Neuronal stem cell (in vitro differentiated cells): ENCODE measurements at regions not wholly inside any gene's neighbourhood (a gene's known extent, or its start where the extent isn't known, plus 50 kb on each side); places are given as distances from the start of the nearest gene placed in this dataset.

ENCODE experiments used
- DNase-seq: peaks from one replicate; pipeline ENCODE4 v3.0.0-alpha.2; 2013; ENCODE audit warnings: low spot score
- H2AFZ ChIP-seq: one replicate; pipeline ENCODE4 v1.6.1; 2013; ENCODE audit warnings: mild to moderate bottlenecking, low read length, inconsistent platforms
- H2AK5ac ChIP-seq: 2 replicates; pipeline ENCODE4 v1.6.1; 2013; ENCODE audit warnings: low read depth, mild to moderate bottlenecking, inconsistent platforms, low read length, moderate library complexity, mixed read lengths
- H2BK120ac ChIP-seq: 2 replicates; pipeline ENCODE4 v1.6.1; 2013; ENCODE audit warnings: low read depth, mild to moderate bottlenecking, inconsistent platforms, low read length, moderate library complexity, mixed read lengths
- H2BK12ac ChIP-seq: one replicate; pipeline ENCODE4 v1.6.1; 2013; ENCODE audit warnings: low read length, inconsistent platforms
- H2BK15ac ChIP-seq: 2 replicates; pipeline ENCODE4 v1.6.1; 2013; ENCODE audit warnings: mild to moderate bottlenecking, low read length, inconsistent platforms, mixed read lengths
- H2BK5ac ChIP-seq: one replicate; pipeline ENCODE4 v1.6.1; 2013; ENCODE audit warnings: inconsistent platforms, mild to moderate bottlenecking, low read length, moderate library complexity
- H3K14ac ChIP-seq: one replicate; pipeline ENCODE4 v1.6.1; 2013; ENCODE audit warnings: low read length, inconsistent platforms
- H3K18ac ChIP-seq: 2 replicates; pipeline ENCODE4 v1.6.1; 2013; ENCODE audit warnings: low read length, inconsistent platforms
- H3K23ac ChIP-seq: 2 replicates; pipeline ENCODE4 v1.6.1; 2013; ENCODE audit warnings: low read depth, mild to moderate bottlenecking, mixed read lengths, low read length, inconsistent platforms; ENCODE audit not compliant: poor library complexity
- H3K27ac ChIP-seq: replicated peaks from 3 replicates; pipeline ENCODE4 v1.5.1; 2013; ENCODE audit warnings: low read length, inconsistent platforms
- H3K27me3 ChIP-seq, 3 experiments: 2 replicates each; pipeline ENCODE4 v1.6.1; 2013; ENCODE audit warnings: low read length in 3 of 3, mild to moderate bottlenecking in 2 of 3, inconsistent platforms in 1 of 3, low read depth in 1 of 3, mixed read lengths in 1 of 3, moderate library complexity in 1 of 3; ENCODE audit not compliant: control insufficient read depth in 3 of 3, insufficient read depth in 3 of 3
- H3K36me3 ChIP-seq, 2 donors: replicated peaks in 1 of 2; 2 replicates each; pipeline ENCODE4 v1.6.1; 2013; ENCODE audit warnings: low read length in 2 of 2; ENCODE audit not compliant: control insufficient read depth in 2 of 2, insufficient read depth in 2 of 2
- H3K4ac ChIP-seq: 2 replicates; pipeline ENCODE4 v1.6.1; 2013; ENCODE audit warnings: inconsistent platforms, mild to moderate bottlenecking, low read length, moderate library complexity
- H3K4me1 ChIP-seq, 2 donors: 1 replicate in 1 of 2; 2 replicates in 1 of 2; pipeline ENCODE4 v1.6.1; 2013; ENCODE audit warnings: low read length in 2 of 2, low read depth in 1 of 2; ENCODE audit not compliant: control insufficient read depth in 2 of 2, insufficient read depth in 1 of 2
- H3K4me2 ChIP-seq: one replicate; pipeline ENCODE4 v1.6.1; 2013; ENCODE audit warnings: mild to moderate bottlenecking, low read length, inconsistent platforms; ENCODE audit not compliant: insufficient read depth, poor library complexity, severe bottlenecking
- H3K4me3 ChIP-seq, 2 donors: 2 replicates each; pipeline ENCODE4 v1.5.1; 2013; ENCODE audit warnings: low read length in 2 of 2, mild to moderate bottlenecking in 2 of 2, inconsistent platforms in 1 of 2, moderate library complexity in 1 of 2
- H3K79me1 ChIP-seq: one replicate; pipeline ENCODE4 v1.6.1; 2013; ENCODE audit warnings: low read depth, mild to moderate bottlenecking, inconsistent platforms, low read length, moderate library complexity
- H3K9ac ChIP-seq: one replicate; pipeline ENCODE4 v1.6.1; 2013; ENCODE audit warnings: mild to moderate bottlenecking, low read depth, low read length, inconsistent platforms; ENCODE audit not compliant: poor library complexity
- H3K9me3 ChIP-seq, 2 donors: replicated peaks in 1 of 2; 2 replicates each; pipeline versions ENCODE3 to v1.6.1; 2013; ENCODE audit warnings: low read length in 2 of 2, mild to moderate bottlenecking in 2 of 2, inconsistent platforms in 1 of 2, low read depth in 1 of 2, mixed read lengths in 1 of 2, moderate library complexity in 1 of 2; ENCODE audit not compliant: control insufficient read depth in 2 of 2, insufficient read depth in 1 of 2
- H4K8ac ChIP-seq: one replicate; pipeline ENCODE4 v1.6.1; 2013; ENCODE audit warnings: low read depth, mild to moderate bottlenecking, inconsistent platforms, low read length, moderate library complexity
- H4K91ac ChIP-seq: one replicate; pipeline ENCODE4 v1.6.1; 2013; ENCODE audit warnings: low read length, low read depth, mild to moderate bottlenecking, inconsistent platforms; ENCODE audit not compliant: poor library complexity
- WGBS, 2 donors: extraction: QIAGEN DNeasy Blood & Tissue Kit; methylation state at CpG; one replicate each; pipeline ENCODE4 v1.1.7; 2013; ENCODE audit warnings: missing lambda C conversion rate in 2 of 2, mixed read lengths in 1 of 2; ENCODE audit not compliant: insufficient read length in 2 of 2, insufficient replicate concordance in 1 of 2; ENCODE audit errors: extremely low coverage in 2 of 2; 5-methylcytosine and 5-hydroxymethylcytosine counted together

DNA sequence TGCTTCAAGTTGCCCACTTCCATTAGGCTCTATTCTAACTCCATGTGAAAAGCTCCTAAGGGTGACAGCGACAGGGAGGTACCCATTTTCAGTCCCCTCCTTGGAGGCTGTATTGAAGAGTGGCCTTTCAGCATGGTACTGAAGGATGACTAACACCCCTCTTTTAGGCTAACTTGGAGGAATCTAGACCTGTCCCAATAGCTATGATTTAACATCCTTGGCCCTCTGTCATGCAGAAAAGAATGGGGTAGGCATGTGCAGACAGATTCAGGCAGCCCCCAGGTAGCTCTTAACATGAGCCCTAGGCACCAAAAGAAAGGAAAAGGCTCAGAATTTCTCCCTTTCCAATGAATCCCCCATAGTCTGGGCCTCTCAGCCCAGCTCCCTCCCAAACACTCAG lies 89.3 kb upstream of the AMOTL1 start:
- Histone ChIP-seq H4K91ac (no peak overlapping the region), H2BK120ac (no peak overlapping the region), H3K9me3 (no peaks in the 10 kb centered on the region), H3K4ac (no peak overlapping the region), H3K23ac (no peak overlapping the region), H4K8ac (no peak overlapping the region), H3K79me1 (no peaks in the 10 kb centered on the region), H3K14ac (no peak overlapping the region), H3K36me3 (no peaks in the 10 kb centered on the region), H3K4me3 (no peak overlapping the region), H2BK5ac (no peak overlapping the region), H3K27ac (no peak overlapping the region), H2AK5ac (no peak overlapping the region), H2AFZ (no peak overlapping the region), H3K27me3 (no peaks in the 10 kb centered on the region), H2BK15ac (no peak overlapping the region), H3K9ac (no peak overlapping the region), H3K4me2 (no peak overlapping the region), H2BK12ac (no peak overlapping the region), H3K4me1 (no peaks in the 10 kb centered on the region), H3K18ac (no peak overlapping the region)
- no peak for DNase-seq
- no CpG with 5 or more reads among the region's 1 CpG for WGBS, 2 donors

DNA sequence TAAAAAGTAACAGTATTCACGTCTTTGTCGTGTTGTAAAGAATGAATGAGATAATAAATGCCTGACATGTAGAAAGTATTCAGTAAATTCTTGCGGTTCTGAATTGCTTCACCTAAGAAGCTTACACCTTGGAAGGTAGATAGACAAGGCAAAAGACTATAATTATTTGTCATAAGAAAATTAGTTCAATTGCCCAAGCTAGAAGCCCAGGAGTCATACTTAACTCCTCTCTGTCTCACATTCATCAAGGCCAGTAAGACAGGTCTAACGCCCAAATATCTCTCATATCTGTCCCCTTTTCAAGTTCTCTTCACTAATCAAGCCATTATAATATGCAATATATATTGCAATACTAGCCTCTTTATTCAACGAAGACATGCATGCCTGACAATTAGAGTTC lies 87.7 kb upstream of the AMOTL1 start:
- H3K4me2 ChIP-seq, result no peak overlapping the region
- no peak overlapping the region for H3K27ac ChIP-seq
- no peak overlapping the region for H2AK5ac ChIP-seq
- no peak overlapping the region for H2AFZ ChIP-seq
- H3K9me3 ChIP-seq, result no peaks in the 10 kb centered on the region
- H4K91ac ChIP-seq, result no peak overlapping the region
- no peak overlapping the region for H2BK12ac ChIP-seq
- no peaks in the 10 kb centered on the region for H3K4me1 ChIP-seq
- no CpG with 5 or more reads among the region's 5 CpGs for WGBS, 2 donors
- H2BK5ac ChIP-seq, result no peak overlapping the region
- H2BK15ac ChIP-seq, result no peak overlapping the region
- H4K8ac ChIP-seq, result no peak overlapping the region
- H3K14ac ChIP-seq, result no peak overlapping the region
- H3K79me1 ChIP-seq, result no peaks in the 10 kb centered on the region
- H3K23ac ChIP-seq, result no peak overlapping the region
- no peak overlapping the region for H2BK120ac ChIP-seq
- no peak overlapping the region for H3K9ac ChIP-seq
- H3K4ac ChIP-seq, result no peak overlapping the region
- no peak overlapping the region for H3K4me3 ChIP-seq
- DNase-seq, result no peak
- no peak overlapping the region for H3K18ac ChIP-seq
- H3K27me3 ChIP-seq, result no peaks in the 10 kb centered on the region
- no peaks in the 10 kb centered on the region for H3K36me3 ChIP-seq

DNA sequence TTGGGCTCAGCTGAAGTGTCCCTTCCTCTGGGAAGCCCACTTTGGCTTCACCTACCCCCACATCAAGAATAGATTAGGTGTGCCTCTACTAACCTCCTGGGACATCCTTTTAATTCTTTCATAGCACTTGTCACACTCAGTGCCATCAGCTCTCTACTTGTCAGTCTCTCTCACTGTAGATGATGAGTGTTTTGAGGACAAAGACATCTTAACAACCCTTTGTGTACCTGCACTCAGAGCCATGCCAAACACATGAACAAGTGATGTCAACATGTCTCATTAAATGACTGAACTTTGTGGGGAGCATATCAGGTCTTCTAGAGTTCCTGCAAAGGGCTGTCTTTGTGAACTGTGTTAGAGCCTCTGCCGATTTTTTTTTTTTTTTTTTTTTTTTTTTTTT lies 87.0 kb upstream of the AMOTL1 start:
- Histone ChIP-seq H2BK120ac (no peak overlapping the region), H3K4me1 (no peaks in the 10 kb centered on the region), H3K79me1 (no peaks in the 10 kb centered on the region), H3K4ac (no peak overlapping the region), H3K27me3 (no peaks in the 10 kb centered on the region), H3K27ac (no peak overlapping the region), H3K23ac (no peak overlapping the region), H4K8ac (no peak overlapping the region), H2BK5ac (no peak overlapping the region), H3K36me3 (no peaks in the 10 kb centered on the region), H4K91ac (no peak overlapping the region), H3K9me3 (peaks cover 0 to 4% of the 10 kb centered on the region in 2 donors), H2BK12ac (no peak overlapping the region), H3K14ac (no peak overlapping the region), H3K9ac (no peak overlapping the region), H2AK5ac (no peak overlapping the region), H2AFZ (no peak overlapping the region), H3K18ac (no peak overlapping the region), H2BK15ac (no peak overlapping the region), H3K4me3 (no peak overlapping the region), H3K4me2 (no peak overlapping the region)
- WGBS, 2 donors, result no CpG with 5 or more reads among the region's 1 CpG
- DNase-seq, result no peak

DNA sequence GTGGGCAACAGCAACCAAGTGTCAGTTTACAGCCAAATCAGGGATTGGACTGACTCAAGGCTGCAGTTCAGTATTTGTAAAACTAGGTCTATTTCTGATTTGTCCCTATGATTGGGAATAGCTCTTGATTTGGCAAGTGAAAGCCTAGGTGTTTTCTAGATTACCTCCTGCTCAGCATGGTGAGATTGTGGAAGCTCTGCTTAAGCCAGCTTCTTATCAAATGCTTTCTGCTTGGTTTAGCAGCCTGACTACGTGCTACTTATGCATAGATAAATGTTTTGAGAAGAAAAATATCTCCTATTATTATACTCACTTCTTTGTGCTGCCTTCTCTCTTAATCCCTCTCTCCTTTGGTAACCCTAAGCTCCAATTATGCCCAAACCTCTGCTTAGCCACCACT lies 86.3 kb upstream of the AMOTL1 start:
- Histone ChIP-seq H3K4me2 (no peak overlapping the region), H3K27ac (no peak overlapping the region), H4K91ac (no peak overlapping the region)

More for the DNA sequence above, 86.3 kb upstream of the AMOTL1 start:
- DNase-seq, result no peak
- no peak overlapping the region for H3K23ac ChIP-seq
- no peaks in the 10 kb centered on the region for H3K4me1 ChIP-seq
- no peak overlapping the region for H2BK5ac ChIP-seq
- peaks cover 0 to 4% of the 10 kb centered on the region in 2 donors for H3K9me3 ChIP-seq
- H3K27me3 ChIP-seq, result no peaks in the 10 kb centered on the region
- no peak overlapping the region for H3K9ac ChIP-seq
- no peak overlapping the region for H3K18ac ChIP-seq
- no peak overlapping the region for H2BK15ac ChIP-seq
- H2AK5ac ChIP-seq, result no peak overlapping the region
- no peak overlapping the region for H3K14ac ChIP-seq
- no peak overlapping the region for H3K4ac ChIP-seq
- no peak overlapping the region for H3K4me3 ChIP-seq
- no peak overlapping the region for H2BK120ac ChIP-seq
- H3K79me1 ChIP-seq, result no peaks in the 10 kb centered on the region
- H2AFZ ChIP-seq, result no peak overlapping the region
- H4K8ac ChIP-seq, result no peak overlapping the region
- no peaks in the 10 kb centered on the region for H3K36me3 ChIP-seq
- WGBS, 2 donors, result no CpG with 5 or more reads among the region's 1 CpG
- H2BK12ac ChIP-seq, result no peak overlapping the region
